Fibroblast of villous mesenchyme (primary cell): ENCODE measurements at regions not wholly inside any gene's neighbourhood (a gene's known extent, or its start where the extent isn't known, plus 50 kb on each side); places are given as distances from the start of the nearest gene placed in this dataset.

ENCODE experiments used
- DNase-seq: peaks from one replicate; pipeline ENCODE4 v3.0.0-alpha.2; 2010; ENCODE audit warnings: low read depth
- H3K4me3 ChIP-seq: 2 replicates; pipeline ENCODE4 v1.5.1; 2011; ENCODE audit warnings: low read depth, mild to moderate bottlenecking, low read length
- TF ChIP-seq, protein P1 (sequence below): IDR thresholded peaks from 2 replicates; pipeline ENCODE4 v1.5.1; 2012; ENCODE audit warnings: low read depth, mild to moderate bottlenecking, low read length; ENCODE audit not compliant: insufficient read depth

DNA sequence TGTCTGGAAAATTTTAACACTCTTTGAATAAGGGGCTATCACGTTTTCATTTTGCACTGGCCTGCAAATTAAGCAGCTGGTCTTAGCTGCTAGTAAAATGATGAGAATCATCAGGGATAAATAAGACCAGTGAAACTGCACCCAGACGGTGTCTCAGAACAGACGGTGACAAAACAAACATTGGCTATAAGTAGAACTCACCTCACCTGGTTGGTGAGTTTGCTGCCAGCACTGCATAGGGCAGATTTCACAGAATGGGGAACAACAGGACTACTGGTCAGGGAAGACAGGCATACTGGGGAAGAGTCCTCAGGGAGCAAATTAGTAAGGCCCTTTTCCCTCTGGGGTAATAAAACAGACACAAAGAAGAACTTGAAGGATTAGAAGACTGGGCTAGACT, 175.9 kb upstream of the CITED2 start:
- no peak overlapping the region for H3K4me3 ChIP-seq
- TF ChIP-seq, protein P1, sequence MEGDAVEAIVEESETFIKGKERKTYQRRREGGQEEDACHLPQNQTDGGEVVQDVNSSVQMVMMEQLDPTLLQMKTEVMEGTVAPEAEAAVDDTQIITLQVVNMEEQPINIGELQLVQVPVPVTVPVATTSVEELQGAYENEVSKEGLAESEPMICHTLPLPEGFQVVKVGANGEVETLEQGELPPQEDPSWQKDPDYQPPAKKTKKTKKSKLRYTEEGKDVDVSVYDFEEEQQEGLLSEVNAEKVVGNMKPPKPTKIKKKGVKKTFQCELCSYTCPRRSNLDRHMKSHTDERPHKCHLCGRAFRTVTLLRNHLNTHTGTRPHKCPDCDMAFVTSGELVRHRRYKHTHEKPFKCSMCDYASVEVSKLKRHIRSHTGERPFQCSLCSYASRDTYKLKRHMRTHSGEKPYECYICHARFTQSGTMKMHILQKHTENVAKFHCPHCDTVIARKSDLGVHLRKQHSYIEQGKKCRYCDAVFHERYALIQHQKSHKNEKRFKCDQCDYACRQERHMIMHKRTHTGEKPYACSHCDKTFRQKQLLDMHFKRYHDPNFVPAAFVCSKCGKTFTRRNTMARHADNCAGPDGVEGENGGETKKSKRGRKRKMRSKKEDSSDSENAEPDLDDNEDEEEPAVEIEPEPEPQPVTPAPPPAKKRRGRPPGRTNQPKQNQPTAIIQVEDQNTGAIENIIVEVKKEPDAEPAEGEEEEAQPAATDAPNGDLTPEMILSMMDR = no peak
- no peak for DNase-seq

- no peak for DNase-seq
- TF ChIP-seq, protein P1 = no peak
- no peak overlapping the region for H3K4me3 ChIP-seq
Measured at GRCh38 chr6:139549561-139550070, 175.2 kb upstream of the CITED2 start.

- H3K4me3 ChIP-seq = no peak overlapping the region
- DNase-seq = no peak
- TF ChIP-seq, protein P1 = no peak
Measured at GRCh38 chr6:139547804-139548203, 173.4 kb upstream of the CITED2 start.

DNA sequence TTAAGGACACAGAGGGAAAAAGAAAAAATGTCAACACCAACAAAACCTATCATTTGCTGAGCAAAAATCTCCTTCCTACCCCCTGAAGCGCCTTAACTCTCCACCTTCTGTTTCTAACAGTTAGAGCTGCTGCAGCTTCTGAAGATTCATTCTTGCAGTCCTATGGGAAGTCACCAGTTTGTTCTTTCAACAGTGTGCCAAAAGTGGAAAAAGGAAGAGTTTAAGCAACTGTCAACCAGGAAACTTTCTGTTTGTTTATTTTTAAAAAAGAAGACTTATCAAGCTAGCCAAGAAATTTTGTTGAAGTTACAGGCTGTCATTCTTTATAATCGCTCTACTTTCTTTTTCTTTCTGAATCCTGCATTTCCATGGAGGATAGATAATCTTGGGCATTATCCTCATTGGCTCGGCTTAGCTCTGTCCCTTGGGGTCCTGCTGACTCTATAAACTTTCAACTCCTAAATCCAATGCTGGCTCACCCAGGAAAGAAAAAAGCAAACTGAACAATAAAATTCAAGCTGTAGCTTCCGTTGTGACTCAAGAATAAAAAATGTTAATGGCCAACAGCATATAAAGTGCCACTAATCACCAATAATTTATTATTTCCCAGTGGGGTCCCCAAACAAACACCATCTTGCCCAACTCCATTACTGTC, 172.8 kb upstream of the CITED2 start:
- H3K4me3 ChIP-seq = no peak overlapping the region
- TF ChIP-seq, protein P1 = no peak
- DNase-seq = peak; percentile 35

DNA sequence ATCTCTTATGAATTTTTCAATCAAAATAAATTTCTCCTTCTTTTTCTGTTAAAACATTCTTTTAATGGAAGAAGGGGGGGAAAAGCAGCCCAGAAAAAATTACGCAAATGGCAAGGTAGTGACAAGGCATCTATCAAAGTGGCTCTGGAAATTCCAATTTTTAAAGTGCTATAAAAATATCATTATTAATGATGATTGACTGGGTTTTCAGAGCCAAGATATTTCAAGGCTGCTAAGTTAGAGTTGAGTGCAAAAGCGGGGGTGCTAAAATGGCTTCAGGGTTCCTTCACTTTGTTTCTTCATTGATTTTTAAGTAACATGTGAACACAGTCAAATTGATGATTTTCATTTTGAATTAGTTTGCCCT, 171.6 kb upstream of the CITED2 start:
- TF ChIP-seq, protein P1 = no peak
- no peak for DNase-seq
- no peak overlapping the region for H3K4me3 ChIP-seq

GRCh38 chr6:139545206-139546105, 171.0 kb upstream of the CITED2 start:
- TF ChIP-seq, protein P1 = no peak
- DNase-seq = peak; percentile 32
- H3K4me3 ChIP-seq = no peak overlapping the region
